Panc1 (cell line): ENCODE measurements at regions not wholly inside any gene's neighbourhood (a gene's known extent, or its start where the extent isn't known, plus 50 kb on each side); places are given as distances from the start of the nearest gene placed in this dataset.

Source experiments
- CTCF ChIP-seq: fragments of 450-650 bp; IDR thresholded peaks from 2 replicates; pipeline ENCODE4 v1.5.1; 2017; ENCODE audit warnings: mild to moderate bottlenecking
- POLR2AphosphoS5 ChIP-seq: IDR thresholded peaks from 2 replicates; pipeline ENCODE4 v1.6.1; 2012; ENCODE audit warnings: mild to moderate bottlenecking, low read depth, low read length, moderate library complexity
- REST ChIP-seq, 2 experiments: IDR thresholded peaks; 2 replicates each; pipeline ENCODE4 v1.6.1; 2011 to 2012; ENCODE audit warnings: low read depth in 2 of 2, control low read depth in 1 of 2, low read length in 1 of 2, mild to moderate bottlenecking in 1 of 2, moderate library complexity in 1 of 2; ENCODE audit not compliant: insufficient read depth in 1 of 2
- SIN3A ChIP-seq: IDR thresholded peaks from 2 replicates; pipeline ENCODE4 v1.6.1; 2012; ENCODE audit warnings: low read depth, mild to moderate bottlenecking, low read length, moderate library complexity, borderline replicate concordance; ENCODE audit not compliant: insufficient read depth
- TCF7L2 ChIP-seq: IDR thresholded peaks from 2 replicates; pipeline ENCODE4 v1.6.1; 2011; ENCODE audit warnings: mild to moderate bottlenecking, low read depth, low read length, inconsistent platforms

GRCh38 chr15:62454567-62455172 is 289.6 kb upstream of the C2CD4B start:
- TF ChIP-seq CTCF (no peak), SIN3A (no peak), POLR2AphosphoS5 (no peak), TCF7L2 (no peak), REST (IDR thresholded peaks at IDR 0.05; ENCODE audit: insufficient read depth in 1 of 2, low read depth in 2 of 2, low read length in 1 of 2) (no peak)
